NCI-H2081 treated with DMSO at 0.1 percent for 48 hours (cell line): ENCODE measurements at regions not wholly inside any gene's neighbourhood (a gene's known extent, or its start where the extent isn't known, plus 50 kb on each side); places are given as distances from the start of the nearest gene placed in this dataset.
"Not testable (repeated sequence)": the region's sequence is repeated elsewhere in the genome, so short reads cannot be mapped to it uniquely, and the experiment has no call there.

ENCODE experiments used
- DNase-seq: peaks from one replicate; lab custom pipeline; 2025; lab: John Stamatoyannopoulos, UW

DNA sequence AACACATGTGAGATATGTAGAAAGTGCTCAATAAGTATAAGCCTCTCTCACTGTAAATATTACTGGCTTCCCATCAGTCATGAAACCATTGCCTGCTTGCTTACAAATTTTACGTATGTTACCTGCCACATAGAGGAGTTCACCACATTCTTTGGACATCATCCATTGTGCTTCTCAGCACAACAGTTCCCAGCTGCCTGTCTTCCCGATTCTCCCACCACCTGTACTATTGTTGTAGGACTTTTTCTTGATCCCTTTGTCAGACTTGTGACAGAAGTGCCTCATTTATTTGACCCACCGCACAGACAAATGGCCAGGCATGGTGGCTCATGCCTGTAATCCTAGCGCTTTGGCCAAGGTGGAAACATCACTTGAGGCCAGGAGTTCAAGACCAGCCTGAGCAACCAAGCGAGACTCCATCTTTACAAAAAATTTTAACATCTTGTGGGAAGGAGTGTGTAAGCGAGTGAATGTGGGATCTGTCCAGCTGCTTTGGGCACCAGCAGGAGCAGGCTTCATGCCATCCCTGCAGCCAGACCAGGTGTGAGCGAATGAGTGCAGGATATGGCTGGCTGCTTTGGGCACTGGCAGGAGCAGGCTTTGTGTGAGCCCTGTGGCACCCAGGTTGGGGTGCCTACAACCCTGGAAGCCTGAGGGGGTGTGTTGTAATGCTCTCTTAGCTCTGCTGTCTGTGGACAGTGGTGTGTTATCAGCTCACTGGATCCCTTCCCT is 139.9 kb upstream of the ELL2 start:
- no peak for DNase-seq

DNA sequence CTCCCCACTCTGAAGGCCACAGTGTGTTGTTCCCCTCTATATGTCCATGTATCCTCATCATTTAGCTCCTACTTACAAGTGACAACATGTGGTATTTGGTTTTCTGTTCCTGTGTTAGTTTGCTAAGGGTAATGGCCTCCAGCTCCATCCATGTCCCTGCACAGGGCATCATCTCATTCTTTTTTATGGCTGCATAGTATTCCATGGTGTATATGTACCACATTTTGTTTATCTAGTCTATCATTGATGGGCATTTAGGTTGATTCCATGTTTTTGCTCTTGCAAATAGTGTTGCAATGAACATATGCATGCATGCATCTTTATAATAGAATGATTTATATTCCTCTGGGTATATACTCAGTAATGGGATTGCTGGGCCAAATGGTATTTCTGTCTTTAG is 135.8 kb upstream of the ELL2 start:
- DNase-seq, result not testable (repeated sequence)

DNA sequence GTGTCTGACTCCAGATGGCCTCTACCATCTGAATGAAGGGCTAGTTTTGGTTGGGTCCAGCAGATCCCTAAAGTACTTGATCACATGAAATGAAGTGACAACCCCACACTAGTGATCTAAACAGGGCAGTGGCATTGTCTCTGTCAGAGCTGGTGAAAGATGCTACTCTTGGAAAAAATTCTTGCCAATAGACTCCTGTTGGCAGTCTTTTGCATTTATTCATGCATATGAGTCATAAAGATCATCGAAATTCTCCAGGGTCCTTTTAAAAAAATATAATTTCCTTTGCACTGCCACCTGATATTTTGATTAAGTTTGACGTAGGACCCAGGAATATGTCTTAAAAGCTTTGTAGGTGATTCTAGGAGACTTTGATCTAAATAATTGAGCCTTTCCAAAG is 135.1 kb upstream of the ELL2 start:
- DNase-seq, result no peak

DNA sequence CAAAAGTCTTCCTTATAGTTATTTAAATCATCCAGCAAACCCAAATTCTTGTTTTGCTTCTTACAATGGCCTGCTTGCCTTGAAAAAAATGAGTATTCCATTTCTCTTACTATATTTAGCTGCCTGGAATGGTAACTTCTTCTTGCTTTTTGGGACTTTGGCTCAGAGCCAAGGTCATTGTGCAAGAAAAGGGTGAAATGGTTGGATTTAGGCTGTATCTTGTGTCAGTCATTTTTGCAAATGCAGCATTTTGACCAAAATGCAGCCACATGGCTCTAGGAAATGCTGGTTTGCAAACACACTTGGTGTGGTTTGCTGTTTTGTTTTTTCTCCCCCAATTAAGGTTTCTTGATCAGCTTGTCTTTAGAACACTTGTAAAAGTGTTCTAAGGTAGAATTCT is 133.3 kb upstream of the ELL2 start:
- no peak for DNase-seq

DNA sequence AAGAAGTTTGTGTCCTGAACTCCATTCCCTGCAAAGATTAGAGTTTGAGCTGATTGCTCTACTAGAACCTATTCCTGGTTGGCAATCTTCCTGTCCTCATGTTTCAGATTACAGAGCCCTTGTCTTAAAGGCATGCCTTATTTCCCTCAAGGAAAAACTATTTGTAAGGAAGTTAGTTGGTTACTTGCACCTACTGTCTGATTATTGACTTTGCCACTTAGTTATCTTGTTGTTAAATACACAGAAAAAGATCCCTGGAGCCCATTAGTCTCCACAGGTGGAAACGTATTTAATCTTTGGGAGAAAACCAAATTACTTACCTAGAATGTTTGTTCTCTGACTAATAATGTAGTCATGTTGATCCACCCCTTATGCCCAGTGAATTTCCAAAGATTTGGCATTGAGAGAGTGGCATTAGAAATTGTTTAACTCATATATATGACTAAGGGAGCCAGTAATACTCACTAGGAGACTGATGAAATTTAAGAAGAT is 132.3 kb upstream of the ELL2 start:
- no peak for DNase-seq

DNA sequence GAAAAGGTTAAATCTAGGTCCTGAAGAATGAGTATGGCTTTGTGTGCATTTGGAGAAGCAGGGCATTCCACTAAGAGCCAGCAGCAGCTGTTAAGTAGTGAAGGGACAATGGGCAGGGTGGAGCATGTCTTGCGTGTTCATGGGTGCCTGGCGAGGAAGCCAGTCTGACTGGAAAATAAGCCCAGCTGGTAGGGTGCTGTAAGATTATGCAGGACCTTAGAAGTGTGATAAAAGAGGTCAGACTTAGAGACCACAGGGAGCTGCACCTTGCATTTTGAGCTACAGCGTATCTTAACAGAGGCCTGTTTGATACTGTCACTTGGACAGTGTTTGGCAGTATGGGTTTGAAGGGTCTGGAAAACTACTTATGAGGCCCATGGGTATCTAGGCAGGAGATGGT is 131.7 kb upstream of the ELL2 start:
- no peak for DNase-seq

DNA sequence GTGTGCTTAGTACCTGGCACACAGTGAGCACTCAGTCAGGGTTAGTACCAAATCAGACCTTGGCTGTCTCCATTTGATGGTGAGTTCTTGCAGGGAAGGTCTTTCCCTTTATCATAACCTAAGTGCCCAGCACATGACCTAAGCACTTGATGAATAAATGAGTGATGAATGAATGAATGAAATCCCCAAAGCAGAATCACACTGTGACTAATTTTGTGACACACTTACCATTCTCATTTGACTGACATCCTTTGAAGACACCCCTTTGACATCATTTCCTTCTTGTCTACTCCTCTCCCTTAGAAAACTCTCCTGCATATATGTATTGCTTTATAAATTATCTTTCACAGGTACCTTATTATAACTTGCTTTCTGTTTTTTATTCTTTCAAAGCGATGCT is 130.2 kb upstream of the ELL2 start:
- no peak for DNase-seq

DNA sequence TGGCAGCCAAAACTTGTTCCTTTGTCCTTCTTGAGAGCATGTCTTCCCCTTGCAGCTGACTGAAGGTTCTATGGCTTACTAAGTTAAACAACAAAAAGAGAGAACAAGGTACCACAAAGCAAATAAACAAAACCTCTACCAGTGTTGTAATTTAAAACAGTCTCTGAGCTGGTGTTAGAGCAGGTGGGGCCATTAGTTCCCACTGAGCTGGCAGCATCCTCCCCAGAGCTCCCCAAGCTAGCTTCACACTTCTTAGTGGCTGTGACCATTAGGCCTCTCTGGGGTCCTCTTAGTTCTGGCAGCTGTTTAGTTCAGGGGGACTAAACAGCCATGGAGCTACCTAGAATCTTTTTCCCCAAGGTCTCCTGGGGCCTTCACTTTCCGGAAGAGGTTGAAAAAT is 128.6 kb upstream of the ELL2 start:
- no peak for DNase-seq

DNA sequence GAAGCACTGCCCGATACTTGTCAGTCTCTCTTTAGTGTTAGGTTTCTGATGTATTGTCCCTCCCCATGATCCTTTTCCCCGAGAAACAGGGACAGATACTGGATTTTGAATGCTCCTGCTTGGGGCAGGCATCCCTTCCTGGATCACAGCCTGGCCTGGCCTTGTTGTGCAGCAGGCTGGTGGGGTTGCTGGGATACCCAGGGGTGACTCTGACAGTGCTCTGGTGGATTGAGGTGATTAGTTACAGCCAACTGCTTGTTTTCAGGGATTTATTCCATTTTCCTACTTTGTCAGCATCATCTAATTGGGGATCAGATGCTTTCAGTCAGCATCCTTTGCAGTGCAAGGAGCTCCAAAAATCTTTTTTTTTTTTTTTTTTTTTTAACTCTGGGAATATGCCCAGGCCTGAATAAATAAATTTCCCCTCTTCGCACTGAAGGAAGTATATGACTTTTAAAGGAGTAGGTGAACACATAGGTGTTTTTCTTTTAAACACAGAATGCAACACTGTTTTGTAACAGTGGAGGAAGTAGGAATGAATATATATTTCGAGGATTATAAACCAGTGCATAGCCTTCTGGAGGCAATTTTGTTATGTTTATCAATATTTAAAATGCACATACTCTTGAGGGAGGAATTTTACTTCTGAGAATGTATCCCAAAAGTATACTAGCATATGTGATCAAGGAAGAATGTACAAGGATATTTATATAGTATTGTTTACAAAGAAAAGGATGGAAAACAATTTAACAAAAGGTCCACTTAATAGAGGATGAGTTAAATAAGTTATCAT is 127.3 kb upstream of the ELL2 start:
- DNase-seq, result no peak

DNA sequence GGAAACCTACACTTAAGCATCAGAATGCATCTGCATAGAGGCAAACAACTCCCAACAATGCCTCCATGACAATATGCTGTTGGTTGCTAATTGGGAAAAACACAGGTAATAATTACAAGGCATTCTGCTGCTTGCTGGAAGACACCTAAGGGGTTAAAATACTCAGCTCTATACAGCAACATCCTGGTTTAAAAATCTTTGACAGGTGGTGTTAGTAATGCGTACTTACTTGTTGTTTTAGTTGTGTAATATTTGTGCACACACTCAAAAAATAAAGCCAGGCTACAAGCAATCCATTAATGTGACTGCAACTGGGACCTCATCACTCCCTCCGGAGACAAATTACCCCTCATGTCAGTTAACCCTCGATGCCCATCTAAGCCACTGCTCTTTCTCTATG is 126.3 kb upstream of the ELL2 start:
- no peak for DNase-seq

DNA sequence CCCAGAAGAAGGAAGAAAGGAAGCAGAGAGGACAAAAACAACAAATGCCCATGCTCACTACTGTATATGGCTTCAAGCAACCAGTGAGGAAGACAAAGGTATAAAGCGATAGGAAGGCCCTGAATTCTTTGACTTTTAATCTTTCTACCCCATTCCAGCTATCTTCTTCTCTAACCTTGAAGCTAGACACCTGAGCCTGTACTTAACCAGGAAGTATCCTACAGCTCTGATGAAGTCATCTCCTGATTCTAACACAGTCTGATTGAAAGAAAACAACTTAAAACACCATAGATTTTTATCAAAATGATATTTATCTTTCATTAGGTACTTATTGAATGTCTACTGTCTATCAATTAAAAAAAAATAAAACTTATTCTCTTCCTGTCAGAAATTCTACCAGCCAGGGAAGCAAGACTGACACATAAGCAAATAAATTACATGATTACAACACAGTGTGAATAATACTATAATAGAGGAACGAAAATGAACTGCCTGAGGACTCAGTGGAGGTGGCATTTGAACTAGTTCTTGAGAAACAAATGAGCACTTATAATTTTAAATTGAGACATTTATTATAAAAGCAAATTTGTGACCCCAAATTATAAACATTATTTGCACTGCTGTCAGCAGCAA is 123.3 kb upstream of the ELL2 start:
- DNase-seq, result no peak

DNA sequence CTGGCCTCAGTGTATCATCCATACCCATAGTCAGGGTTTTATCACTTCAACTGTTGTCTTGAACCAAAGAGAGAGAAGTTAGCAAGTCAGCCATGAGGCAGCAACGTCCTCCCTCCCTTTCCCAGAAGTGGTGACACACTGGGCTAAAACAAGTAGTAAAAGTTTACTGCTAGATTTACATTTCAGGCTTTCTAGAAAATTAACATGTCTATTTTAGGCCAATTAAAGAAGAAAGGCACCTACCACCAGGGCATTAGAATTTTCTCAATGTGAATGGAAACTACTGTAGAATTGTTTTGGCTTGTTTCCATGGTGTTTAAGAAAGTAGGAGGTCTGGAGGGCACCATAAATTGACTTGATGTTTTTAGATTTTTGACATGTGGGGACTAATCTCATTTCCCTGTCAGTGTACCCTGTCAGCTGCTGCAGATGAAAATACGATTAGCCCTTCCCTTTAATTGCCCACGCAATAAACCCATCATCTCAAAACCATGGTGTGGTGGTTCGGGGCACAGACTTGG is 121.8 kb upstream of the ELL2 start:
- DNase-seq, result no peak

DNA sequence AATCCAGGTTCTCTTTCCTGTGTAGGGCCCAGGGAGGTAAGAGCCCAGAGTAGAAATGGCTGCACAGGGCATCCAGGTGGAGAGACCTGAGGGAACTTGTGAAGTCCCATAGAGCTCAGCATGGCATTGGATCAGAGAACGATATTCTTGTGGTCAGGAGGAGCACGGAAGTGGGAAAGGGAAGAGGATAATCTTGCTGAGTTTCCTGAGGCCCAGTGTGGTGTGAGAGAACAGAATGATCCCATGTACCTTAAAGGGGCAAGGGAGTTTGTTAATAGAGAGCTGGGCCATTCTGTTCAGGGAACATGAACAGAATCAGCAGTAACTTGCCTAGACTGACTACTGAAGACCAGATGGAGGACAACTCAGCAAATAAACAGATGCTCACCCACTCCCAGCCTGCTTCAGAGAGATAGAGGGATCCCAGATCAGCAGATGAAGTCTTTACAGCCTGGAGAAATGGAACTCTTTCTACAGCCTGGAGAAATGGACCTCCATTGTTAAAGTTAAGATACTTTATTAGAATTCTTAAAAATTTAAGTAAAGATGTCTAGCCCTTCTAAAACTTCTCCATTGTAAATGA is 119.7 kb upstream of the ELL2 start:
- DNase-seq, result no peak

DNA sequence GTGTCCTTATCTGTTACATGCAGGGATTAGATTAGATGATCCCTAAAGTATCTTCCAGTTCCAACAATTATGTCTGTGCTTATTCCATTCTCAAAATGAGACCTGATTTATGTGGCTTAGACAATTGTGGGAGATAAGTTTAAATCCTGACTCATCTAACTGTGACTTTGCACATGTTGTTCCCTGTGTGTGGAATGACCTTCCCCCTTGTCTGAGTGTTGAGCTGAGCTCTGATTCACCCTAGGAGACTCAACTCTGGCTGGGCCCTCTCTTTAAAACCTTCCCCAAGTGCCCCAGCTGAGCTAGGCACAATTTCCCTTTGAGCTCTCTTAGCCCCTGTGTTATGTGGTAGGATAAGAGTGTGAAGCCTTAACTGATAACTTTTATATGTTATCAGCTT is 118.9 kb upstream of the ELL2 start:
- no peak for DNase-seq

DNA sequence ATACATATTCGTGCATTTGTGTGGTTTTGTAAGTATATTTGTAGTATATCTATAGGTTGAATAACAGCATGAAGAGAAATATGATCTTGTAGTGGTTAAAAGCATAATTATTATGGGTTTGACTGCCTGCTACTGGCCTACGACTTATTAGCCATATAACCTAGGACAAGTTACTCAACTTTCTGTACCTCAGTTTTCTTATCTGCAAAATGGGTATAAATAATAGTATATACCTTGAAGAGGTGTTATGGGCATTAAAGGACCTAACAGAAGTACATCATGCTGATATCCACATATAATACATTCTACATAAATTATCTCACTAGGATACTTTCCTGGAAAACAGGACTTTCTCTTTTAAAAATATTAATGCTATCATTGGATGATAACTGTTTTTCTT is 118.3 kb upstream of the ELL2 start:
- DNase-seq, result no peak

DNA sequence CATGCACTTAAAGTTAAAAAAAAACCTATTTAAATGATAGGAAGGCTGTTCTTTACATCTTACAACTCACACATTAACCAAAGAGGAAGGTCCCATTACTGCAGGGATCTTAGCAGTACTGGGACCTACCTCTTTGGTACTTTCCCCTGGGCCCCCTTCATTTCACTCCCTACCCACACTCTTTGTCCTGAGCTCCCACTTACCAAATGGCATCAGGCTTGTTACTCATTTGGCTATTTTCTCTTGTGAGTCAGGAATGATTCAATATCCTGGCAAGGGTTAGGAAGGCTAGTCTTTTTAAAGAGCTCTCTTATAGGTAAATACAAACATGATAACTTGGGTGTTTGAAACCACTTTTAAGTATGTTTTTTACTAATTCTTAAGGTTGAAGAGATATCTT is 117.4 kb upstream of the ELL2 start:
- DNase-seq, result no peak

DNA sequence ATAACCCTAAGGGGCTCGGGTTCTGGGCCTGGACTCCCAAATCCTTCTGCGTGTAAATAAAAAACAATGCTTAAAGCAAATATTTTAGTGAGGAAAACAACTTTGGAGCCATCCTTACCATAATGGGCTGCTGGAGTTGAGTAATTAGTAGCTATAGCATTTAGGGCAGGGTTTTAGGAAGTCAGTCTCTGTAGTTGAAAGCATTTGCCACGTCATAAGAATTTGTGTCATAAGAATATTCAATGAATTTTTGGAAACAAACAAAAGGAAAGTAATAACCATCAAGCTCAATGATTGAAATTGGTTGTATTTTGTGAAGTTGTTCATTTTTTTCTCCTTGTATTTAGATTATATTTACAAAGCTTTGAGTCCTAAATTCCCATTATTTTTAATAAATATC is 114.8 kb upstream of the ELL2 start:
- DNase-seq, result no peak

DNA sequence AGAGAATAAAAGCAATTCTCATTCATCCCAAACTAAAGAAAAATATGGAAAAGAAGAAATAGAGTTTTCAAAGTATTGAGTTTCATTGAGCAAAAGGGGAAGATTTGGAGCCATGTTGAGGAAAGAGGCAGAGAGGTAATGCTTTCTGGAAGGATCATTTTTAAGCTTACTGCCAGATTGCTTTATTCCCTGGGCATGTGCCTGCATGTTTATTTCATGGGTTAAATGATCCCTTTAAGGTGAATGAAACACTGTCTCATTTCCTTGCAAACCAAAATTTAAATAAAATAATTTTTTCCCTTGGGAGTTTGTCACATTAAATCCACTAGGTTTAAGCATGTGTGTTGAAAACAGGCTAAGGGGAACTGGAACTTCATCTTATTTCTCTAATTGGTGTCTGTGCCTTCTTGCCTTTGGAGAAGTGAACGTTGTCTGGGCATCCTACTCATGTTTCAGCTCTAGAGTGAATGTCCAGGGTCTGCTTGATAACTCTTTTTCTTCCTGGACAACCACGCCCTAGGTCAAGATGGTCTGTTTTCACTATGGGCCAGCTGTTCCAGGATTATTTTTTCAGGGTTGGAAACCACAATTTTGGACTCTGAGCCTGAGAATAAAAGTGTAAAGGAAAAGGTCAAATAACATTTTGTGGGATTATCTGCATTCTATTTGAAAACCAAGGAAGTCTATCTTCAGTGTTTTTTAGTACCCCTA is 114.1 kb upstream of the ELL2 start:
- DNase-seq, result no peak

DNA sequence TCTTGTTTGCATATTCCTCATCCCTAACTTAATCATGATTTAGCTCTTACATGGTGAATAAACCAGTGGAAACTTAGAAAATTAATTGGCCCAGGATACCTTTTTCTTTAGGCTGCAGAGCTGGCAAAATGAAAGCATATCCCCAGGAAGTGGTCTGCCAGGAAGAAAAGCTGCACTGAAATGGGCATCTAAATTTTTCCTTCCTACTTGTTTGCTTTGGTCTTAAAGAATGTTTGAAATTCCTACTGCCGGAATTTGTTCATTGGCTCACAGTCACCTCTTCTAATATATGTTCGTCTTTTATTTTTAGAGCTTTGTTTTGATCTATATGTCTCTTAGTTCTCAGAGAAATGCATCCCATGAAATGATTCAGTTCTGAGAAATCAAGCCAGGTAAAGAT is 113.2 kb upstream of the ELL2 start:
- DNase-seq, result no peak

DNA sequence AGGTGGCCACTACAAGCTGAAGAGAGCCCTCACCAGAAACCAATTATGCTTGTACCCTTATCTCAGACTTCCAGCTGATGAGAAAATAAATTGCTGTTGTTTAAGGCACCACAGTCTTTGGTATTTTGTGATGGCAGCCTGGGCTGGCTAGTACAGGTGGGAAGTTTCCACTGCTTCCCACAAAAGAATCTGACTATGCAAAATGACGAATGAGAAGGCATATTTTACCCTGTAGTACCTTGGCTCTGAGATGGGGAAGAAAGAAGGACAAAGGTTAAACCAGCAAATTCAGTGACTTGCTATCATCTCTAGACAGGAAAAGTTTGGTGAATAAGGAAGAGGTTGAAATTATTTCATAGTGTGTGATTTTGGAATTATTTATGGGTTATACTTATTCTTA is 112.8 kb upstream of the ELL2 start:
- DNase-seq, result no peak

DNA sequence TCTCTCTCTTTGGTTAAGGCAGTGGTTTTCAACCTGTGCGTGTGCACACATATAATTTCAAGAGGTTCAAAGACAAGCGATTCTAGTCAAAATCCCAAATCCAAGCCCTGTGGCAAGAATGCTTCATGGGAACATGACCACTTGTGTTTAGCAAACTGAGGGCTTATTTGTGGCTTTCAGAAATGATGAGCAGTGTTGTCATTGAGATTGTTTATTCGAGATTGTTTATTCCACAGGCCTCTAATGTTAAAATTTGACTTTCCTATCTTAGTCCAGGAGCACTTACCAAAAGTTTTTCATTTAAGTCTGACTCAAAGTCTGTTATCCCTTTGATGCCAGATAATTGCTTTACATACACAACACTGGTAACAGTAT is 111.1 kb upstream of the ELL2 start:
- no peak for DNase-seq
